Lung microvascular endothelial cell (primary cell): ENCODE measurements at regions not wholly inside any gene's neighbourhood (a gene's known extent, or its start where the extent isn't known, plus 50 kb on each side); places are given as distances from the start of the nearest gene placed in this dataset.
A peak's percentile ranks its signal among the peaks of the same experiment; 100 is the strongest.
"Not testable (repeated sequence)": the region's sequence is repeated elsewhere in the genome, so short reads cannot be mapped to it uniquely, and the experiment has no call there.

Experiments
- DNase-seq, 2 donors: peaks; one replicate each; pipeline versions ENCODE4 v3.0.0 to v3.0.0-alpha.2; 2010; ENCODE audit warnings: low read depth in 2 of 2

GRCh38 chr12:76180401-76181277 lies 96.2 kb upstream of the NAP1L1 start:
- DNase-seq: no peak

GRCh38 chr12:76178452-76178851 lies 94.0 kb upstream of the NAP1L1 start:
- no peak for DNase-seq

- DNase-seq: no peak
These were observed 93.3 kb upstream of the NAP1L1 start for GRCh38 chr12:76177821-76178220.

GRCh38 chr12:76176940-76177339 lies 92.5 kb upstream of the NAP1L1 start:
- DNase-seq: no peak

GRCh38 chr12:76175946-76176345 lies 91.5 kb upstream of the NAP1L1 start:
- DNase-seq: not testable (repeated sequence)

GRCh38 chr12:76173756-76174155 lies 89.3 kb upstream of the NAP1L1 start:
- DNase-seq: no peak

GRCh38 chr12:76158518-76159321 lies 74.2 kb upstream of the NAP1L1 start:
- peak; percentile 86 to 87 for DNase-seq

- no peak for DNase-seq
These were observed 72.2 kb upstream of the NAP1L1 start for GRCh38 chr12:76156726-76157125.

GRCh38 chr12:76156314-76156713 lies 71.8 kb upstream of the NAP1L1 start:
- DNase-seq: no peak

GRCh38 chr12:76155157-76155670 lies 70.7 kb upstream of the NAP1L1 start:
- DNase-seq: no peak

GRCh38 chr12:76153616-76154015 lies 69.1 kb upstream of the NAP1L1 start:
- no peak for DNase-seq

GRCh38 chr12:76152181-76152807 lies 67.8 kb upstream of the NAP1L1 start:
- DNase-seq: peak in 1 of 2 donors; percentile 17

- DNase-seq: peak; percentile 61 to 88
These were observed 59.7 kb upstream of the NAP1L1 start for GRCh38 chr12:76144245-76144549.

GRCh38 chr12:76143343-76144244 lies 59.1 kb upstream of the NAP1L1 start:
- DNase-seq: no peak

GRCh38 chr12:76142305-76142704 lies 57.8 kb upstream of the NAP1L1 start:
- no peak for DNase-seq

GRCh38 chr12:76138656-76139055 lies 54.2 kb upstream of the NAP1L1 start:
- no peak for DNase-seq

- DNase-seq: peak in 1 of 2 donors; percentile 9
These were observed 53.1 kb upstream of the NAP1L1 start for GRCh38 chr12:76137606-76138005.

GRCh38 chr12:76135456-76135855 lies 51.0 kb upstream of the NAP1L1 start:
- DNase-seq: no peak
